Activated naive CD8-positive, alpha-beta T cell treated with anti-CD3 and anti-CD28 coated beads for 36 hours (primary cell): ENCODE measurements at regions not wholly inside any gene's neighbourhood (a gene's known extent, or its start where the extent isn't known, plus 50 kb on each side); places are given as distances from the start of the nearest gene placed in this dataset.

ENCODE experiments used
- DNase-seq: peaks from one replicate; pipeline ENCODE4 v3.0.0; 2021
- H3K27ac Mint-ChIP-seq: one replicate; pipeline ENCODE4 v1.8.0; 2022; ENCODE audit warnings: mild to moderate bottlenecking, moderate library complexity, mixed read lengths
- H3K27me3 Mint-ChIP-seq: one replicate; pipeline ENCODE4 v1.8.0; 2022; ENCODE audit warnings: mild to moderate bottlenecking, mixed read lengths
- H3K36me3 Mint-ChIP-seq: one replicate; pipeline ENCODE4 v1.8.0; 2021; ENCODE audit warnings: mild to moderate bottlenecking, mixed read lengths
- H3K4me1 Mint-ChIP-seq: one replicate; pipeline ENCODE4 v1.8.0; 2021; ENCODE audit warnings: mixed read lengths
- H3K4me3 Mint-ChIP-seq: one replicate; pipeline ENCODE4 v1.8.0; 2022; ENCODE audit warnings: mild to moderate bottlenecking, moderate library complexity, mixed read lengths
- H3K9me3 Mint-ChIP-seq: one replicate; pipeline ENCODE4 v1.8.0; 2022; ENCODE audit warnings: mixed read lengths

GRCh38 chr9:103407260-103407659 is 412.1 kb downstream of the CYLC2 start:
- DNase-seq: no peak
- Mint-ChIP-seq H3K27ac (no peak overlapping the region), H3K36me3 (no peaks in the 10 kb centered on the region), H3K27me3 (no peaks in the 10 kb centered on the region), H3K4me1 (no peaks in the 10 kb centered on the region), H3K4me3 (no peak overlapping the region), H3K9me3 (no peaks in the 10 kb centered on the region)

DNA sequence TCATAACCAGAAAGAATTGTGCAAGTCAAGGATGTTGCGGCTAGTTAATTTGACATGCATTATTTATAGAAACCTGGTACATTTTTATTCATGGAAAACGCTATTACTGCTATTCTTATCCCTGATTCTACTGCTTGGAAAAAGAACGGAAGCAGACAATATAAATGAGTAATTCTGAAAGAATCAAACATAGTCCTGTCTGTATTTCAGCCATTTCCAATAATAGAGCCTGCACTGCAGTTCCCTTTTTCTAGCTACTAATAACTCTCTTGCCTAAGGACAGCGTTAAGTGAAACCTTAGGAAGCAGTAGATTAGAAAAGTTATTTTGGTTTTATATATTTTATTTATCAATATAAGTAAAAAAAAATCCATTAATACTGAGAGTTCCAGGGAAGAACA is 414.9 kb downstream of the CYLC2 start:
- H3K36me3 Mint-ChIP-seq: no peaks in the 10 kb centered on the region
- no peaks in the 10 kb centered on the region for H3K27me3 Mint-ChIP-seq
- DNase-seq: no peak
- no peak overlapping the region for H3K27ac Mint-ChIP-seq
- H3K4me1 Mint-ChIP-seq: no peaks in the 10 kb centered on the region
- no peak overlapping the region for H3K4me3 Mint-ChIP-seq
- no peaks in the 10 kb centered on the region for H3K9me3 Mint-ChIP-seq

DNA sequence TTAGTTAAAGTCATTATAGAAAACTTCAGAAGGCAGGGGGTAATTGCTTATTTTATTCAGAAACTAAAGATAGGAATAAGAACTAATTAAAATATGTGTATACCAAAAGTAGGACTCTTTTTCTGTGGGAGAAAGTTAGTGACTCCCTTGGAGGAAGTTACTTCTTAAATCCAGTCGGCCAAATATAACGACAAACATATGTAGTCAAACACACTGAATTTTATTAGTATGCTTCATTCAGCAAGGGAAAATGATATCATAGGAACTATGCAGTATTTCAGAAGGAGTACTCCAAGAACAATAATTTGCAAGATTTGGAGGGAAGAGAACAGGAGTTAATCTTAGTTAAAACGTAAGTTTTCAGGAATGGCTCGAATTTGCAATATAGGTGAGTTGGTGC is 432.6 kb downstream of the CYLC2 start:
- no peak overlapping the region for H3K4me3 Mint-ChIP-seq
- peaks cover 2% of the 10 kb centered on the region for H3K9me3 Mint-ChIP-seq
- no peaks in the 10 kb centered on the region for H3K36me3 Mint-ChIP-seq
- no peaks in the 10 kb centered on the region for H3K4me1 Mint-ChIP-seq
- DNase-seq: no peak
- no peak overlapping the region for H3K27ac Mint-ChIP-seq
- H3K27me3 Mint-ChIP-seq: no peaks in the 10 kb centered on the region

GRCh38 chr9:103430469-103430868 is 435.3 kb downstream of the CYLC2 start:
- no peak overlapping the region for H3K27ac Mint-ChIP-seq
- H3K27me3 Mint-ChIP-seq: no peaks in the 10 kb centered on the region
- peaks cover 2% of the 10 kb centered on the region for H3K9me3 Mint-ChIP-seq
- no peak overlapping the region for H3K4me3 Mint-ChIP-seq
- no peaks in the 10 kb centered on the region for H3K4me1 Mint-ChIP-seq
- no peak for DNase-seq
- H3K36me3 Mint-ChIP-seq: no peaks in the 10 kb centered on the region

- H3K4me3 Mint-ChIP-seq: no peak overlapping the region
- H3K4me1 Mint-ChIP-seq: no peaks in the 10 kb centered on the region
- H3K9me3 Mint-ChIP-seq: peaks cover 4% of the 10 kb centered on the region
- H3K27ac Mint-ChIP-seq: no peak overlapping the region
- DNase-seq: no peak
- no peaks in the 10 kb centered on the region for H3K36me3 Mint-ChIP-seq
- H3K27me3 Mint-ChIP-seq: no peaks in the 10 kb centered on the region
Measured at GRCh38 chr9:103431809-103432208, 436.7 kb downstream of the CYLC2 start.

- Mint-ChIP-seq H3K9me3 (peaks cover 1% of the 10 kb centered on the region), H3K27ac (no peak overlapping the region), H3K36me3 (no peaks in the 10 kb centered on the region)
Measured at GRCh38 chr9:103444176-103444575, 449.0 kb downstream of the CYLC2 start.

DNA sequence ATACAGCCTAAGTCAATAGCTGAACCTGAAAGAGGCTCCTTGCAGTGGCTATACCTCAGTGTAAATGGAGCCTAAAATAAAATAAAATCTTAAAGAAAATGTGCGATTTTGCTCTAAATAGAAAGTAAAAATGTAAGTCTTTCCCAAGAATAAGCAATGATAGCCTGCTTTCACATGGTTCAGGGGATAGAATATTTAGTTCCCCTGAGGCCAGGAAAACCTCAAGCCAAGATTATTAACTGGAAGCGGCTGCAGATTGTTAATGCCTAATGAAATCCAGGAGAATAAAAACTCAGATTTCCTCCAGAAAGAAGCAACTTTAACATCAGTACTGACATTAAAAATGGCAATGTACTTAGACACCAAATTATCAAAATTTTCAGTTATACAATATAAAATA is 463.7 kb downstream of the CYLC2 start:
- H3K4me3 Mint-ChIP-seq: no peak overlapping the region
- H3K9me3 Mint-ChIP-seq: peaks cover 3% of the 10 kb centered on the region
- no peaks in the 10 kb centered on the region for H3K36me3 Mint-ChIP-seq
- no peaks in the 10 kb centered on the region for H3K4me1 Mint-ChIP-seq
- no peaks in the 10 kb centered on the region for H3K27me3 Mint-ChIP-seq
- no peak for DNase-seq
- H3K27ac Mint-ChIP-seq: no peak overlapping the region

More at GRCh38 chr9:103444176-103444575, 449.0 kb downstream of the CYLC2 start:
- no peak overlapping the region for H3K4me3 Mint-ChIP-seq
- no peaks in the 10 kb centered on the region for H3K27me3 Mint-ChIP-seq
- DNase-seq: no peak
- no peaks in the 10 kb centered on the region for H3K4me1 Mint-ChIP-seq

- Mint-ChIP-seq H3K27me3 (no peaks in the 10 kb centered on the region), H3K36me3 (no peaks in the 10 kb centered on the region), H3K4me1 (no peaks in the 10 kb centered on the region), H3K4me3 (no peak overlapping the region), H3K9me3 (peaks cover 8% of the 10 kb centered on the region), H3K27ac (no peak overlapping the region)
- DNase-seq: no peak
Measured at GRCh38 chr9:103471241-103471640, 476.1 kb downstream of the CYLC2 start.

- Mint-ChIP-seq H3K36me3 (no peaks in the 10 kb centered on the region), H3K4me3 (no peak overlapping the region), H3K27ac (no peak overlapping the region), H3K27me3 (no peaks in the 10 kb centered on the region), H3K4me1 (no peaks in the 10 kb centered on the region), H3K9me3 (peaks cover 13% of the 10 kb centered on the region)
- DNase-seq: no peak
Measured at GRCh38 chr9:103474156-103474555, 479.0 kb downstream of the CYLC2 start.

DNA sequence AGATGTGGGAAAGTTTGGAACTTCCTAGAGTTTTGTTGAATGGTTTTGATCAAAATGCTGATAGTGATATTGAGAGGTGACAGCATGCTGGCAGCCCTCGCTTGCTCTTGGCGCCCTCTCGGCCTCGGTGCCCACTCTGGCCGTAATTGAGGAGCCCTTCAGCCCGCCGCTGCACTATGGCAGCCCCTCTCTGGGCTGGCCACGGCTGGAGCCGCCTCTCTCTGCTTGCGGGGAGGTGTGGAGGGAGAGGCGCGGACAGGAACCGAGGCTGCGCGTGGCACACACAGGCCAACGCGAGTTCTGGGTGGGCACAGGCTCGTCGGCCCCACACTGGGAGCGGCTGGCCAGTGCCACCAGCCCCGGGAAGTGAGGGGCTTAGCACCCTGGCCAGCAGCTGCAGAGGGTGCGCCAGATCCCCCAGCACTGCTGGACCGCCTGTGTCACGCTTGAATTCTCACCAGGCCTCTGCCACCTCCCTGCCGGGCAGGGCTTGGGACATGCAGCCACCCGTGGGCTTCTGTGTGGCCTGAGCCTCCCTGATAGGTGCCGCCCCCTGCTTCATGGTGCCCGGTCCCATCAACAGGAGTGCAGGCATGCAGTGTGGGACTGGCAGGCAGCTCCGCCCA is 488.5 kb downstream of the CYLC2 start:
- Mint-ChIP-seq H3K27ac (no peak overlapping the region), H3K9me3 (peaks cover 1% of the 10 kb centered on the region), H3K27me3 (no peaks in the 10 kb centered on the region), H3K36me3 (no peaks in the 10 kb centered on the region), H3K4me1 (no peaks in the 10 kb centered on the region), H3K4me3 (no peak overlapping the region)
- no peak for DNase-seq

GRCh38 chr9:103485138-103485537 is 490.0 kb downstream of the CYLC2 start:
- Mint-ChIP-seq H3K9me3 (peaks cover 3% of the 10 kb centered on the region), H3K27ac (no peak overlapping the region), H3K36me3 (no peaks in the 10 kb centered on the region), H3K4me3 (no peak overlapping the region), H3K27me3 (no peaks in the 10 kb centered on the region), H3K4me1 (no peaks in the 10 kb centered on the region)
- DNase-seq: no peak

DNA sequence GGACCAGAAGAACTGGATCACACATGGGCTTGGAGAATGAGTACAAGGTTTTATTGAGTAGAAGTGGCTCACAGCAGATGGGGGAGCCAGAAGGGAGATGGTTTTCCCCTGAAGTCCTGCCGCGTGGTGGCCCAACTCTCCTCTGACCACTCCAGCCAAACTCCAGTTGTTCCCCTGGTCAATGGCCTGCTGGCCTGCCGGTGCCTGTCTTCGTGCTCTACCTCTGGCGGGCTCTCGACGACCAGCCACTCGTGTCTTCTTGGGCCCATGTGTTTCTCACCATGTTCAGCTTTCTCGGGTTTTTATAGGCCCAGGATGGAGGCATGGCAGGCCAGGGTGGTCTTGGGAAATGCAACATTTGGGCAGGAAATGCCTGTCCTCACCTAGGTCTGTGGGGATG is 519.6 kb downstream of the CYLC2 start:
- no peaks in the 10 kb centered on the region for H3K36me3 Mint-ChIP-seq
- H3K4me1 Mint-ChIP-seq: no peaks in the 10 kb centered on the region
- no peak overlapping the region for H3K4me3 Mint-ChIP-seq
- peaks cover 3% of the 10 kb centered on the region for H3K9me3 Mint-ChIP-seq
- DNase-seq: no peak
- H3K27me3 Mint-ChIP-seq: no peaks in the 10 kb centered on the region
- H3K27ac Mint-ChIP-seq: no peak overlapping the region

GRCh38 chr9:103522409-103522808 is 527.3 kb downstream of the CYLC2 start:
- no peak overlapping the region for H3K4me3 Mint-ChIP-seq
- DNase-seq: no peak
- no peaks in the 10 kb centered on the region for H3K27me3 Mint-ChIP-seq
- no peaks in the 10 kb centered on the region for H3K4me1 Mint-ChIP-seq
- peaks cover 2% of the 10 kb centered on the region for H3K9me3 Mint-ChIP-seq
- no peak overlapping the region for H3K27ac Mint-ChIP-seq
- no peaks in the 10 kb centered on the region for H3K36me3 Mint-ChIP-seq

DNA sequence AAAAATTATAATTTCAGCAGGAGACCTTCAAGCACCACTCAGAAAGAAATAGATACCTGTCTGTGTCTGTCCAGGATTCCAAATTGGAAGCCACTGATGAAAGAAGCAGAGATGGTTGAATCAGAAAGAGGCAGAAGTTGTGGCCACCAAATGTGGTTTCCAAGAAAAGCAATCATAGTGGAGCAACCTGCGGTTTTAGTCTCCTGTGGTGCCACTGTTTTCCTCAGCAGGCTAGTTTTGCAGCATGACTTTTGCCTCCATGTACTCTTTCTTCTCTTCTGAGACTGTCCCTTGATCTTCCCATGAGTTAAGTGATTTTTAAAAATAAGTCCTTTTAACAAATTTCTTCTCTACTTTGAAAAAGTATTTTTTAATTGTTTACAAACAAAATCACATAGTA is 535.8 kb downstream of the CYLC2 start:
- no peaks in the 10 kb centered on the region for H3K9me3 Mint-ChIP-seq
- DNase-seq: no peak
- H3K36me3 Mint-ChIP-seq: no peaks in the 10 kb centered on the region
- no peak overlapping the region for H3K27ac Mint-ChIP-seq
- H3K4me3 Mint-ChIP-seq: no peak overlapping the region
- no peaks in the 10 kb centered on the region for H3K4me1 Mint-ChIP-seq
- no peaks in the 10 kb centered on the region for H3K27me3 Mint-ChIP-seq

DNA sequence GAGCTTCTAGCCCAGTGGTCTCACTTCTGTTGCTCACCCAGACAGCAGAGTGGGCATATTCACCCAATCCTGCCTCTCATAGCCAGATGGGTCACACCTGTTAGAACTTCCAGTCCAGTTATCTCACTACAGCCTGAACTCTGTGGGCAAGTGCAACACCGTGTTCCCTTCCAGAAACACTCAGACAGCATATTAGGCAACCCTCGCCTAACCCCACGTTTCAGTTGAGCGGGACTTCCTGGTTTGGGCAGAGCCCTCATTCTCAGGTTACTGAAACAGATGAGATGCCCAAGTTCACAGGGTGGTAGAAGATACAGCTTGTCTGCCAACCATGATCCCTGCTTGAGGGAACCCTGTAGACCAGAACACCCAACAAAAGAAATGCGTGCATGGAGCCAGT is 538.2 kb downstream of the CYLC2 start:
- Mint-ChIP-seq H3K4me1 (no peaks in the 10 kb centered on the region), H3K27me3 (no peaks in the 10 kb centered on the region), H3K27ac (no peak overlapping the region), H3K36me3 (no peaks in the 10 kb centered on the region), H3K4me3 (no peak overlapping the region), H3K9me3 (no peaks in the 10 kb centered on the region)
- DNase-seq: no peak

- no peaks in the 10 kb centered on the region for H3K27me3 Mint-ChIP-seq
- H3K4me3 Mint-ChIP-seq: no peak overlapping the region
- DNase-seq: no peak
- H3K27ac Mint-ChIP-seq: no peak overlapping the region
- no peaks in the 10 kb centered on the region for H3K36me3 Mint-ChIP-seq
- H3K9me3 Mint-ChIP-seq: peaks cover 2% of the 10 kb centered on the region
- H3K4me1 Mint-ChIP-seq: no peaks in the 10 kb centered on the region
Measured at GRCh38 chr9:103537426-103537825, 542.3 kb downstream of the CYLC2 start.

GRCh38 chr9:103545260-103545659 is 548.8 kb upstream of the SMC2 start:
- DNase-seq: no peak
- H3K9me3 Mint-ChIP-seq: no peaks in the 10 kb centered on the region
- no peak overlapping the region for H3K27ac Mint-ChIP-seq
- H3K27me3 Mint-ChIP-seq: no peaks in the 10 kb centered on the region
- no peaks in the 10 kb centered on the region for H3K36me3 Mint-ChIP-seq
- H3K4me1 Mint-ChIP-seq: no peaks in the 10 kb centered on the region
- H3K4me3 Mint-ChIP-seq: no peak overlapping the region
